ENCODE measurements at regions not wholly inside any gene's neighbourhood (a gene's known extent, or its start where the extent isn't known, plus 50 kb on each side); places are given as distances from the start of the nearest gene placed in this dataset.

GRCh38 chr2:226184940-226185615, 614.5 kb downstream of the IRS1 start:
- in situ Hi-C loops (cut with HindIII; ENCODE audit: low sequenced_read_pairs), result no loop called here
- H3K4me3 ChIP-seq (ENCODE audit: low read depth, low read length), result no peak overlapping the region
- peak; percentile 80 for DNase-seq (ENCODE audit: low read depth, low spot score)
- TF ChIP-seq, protein P1, sequence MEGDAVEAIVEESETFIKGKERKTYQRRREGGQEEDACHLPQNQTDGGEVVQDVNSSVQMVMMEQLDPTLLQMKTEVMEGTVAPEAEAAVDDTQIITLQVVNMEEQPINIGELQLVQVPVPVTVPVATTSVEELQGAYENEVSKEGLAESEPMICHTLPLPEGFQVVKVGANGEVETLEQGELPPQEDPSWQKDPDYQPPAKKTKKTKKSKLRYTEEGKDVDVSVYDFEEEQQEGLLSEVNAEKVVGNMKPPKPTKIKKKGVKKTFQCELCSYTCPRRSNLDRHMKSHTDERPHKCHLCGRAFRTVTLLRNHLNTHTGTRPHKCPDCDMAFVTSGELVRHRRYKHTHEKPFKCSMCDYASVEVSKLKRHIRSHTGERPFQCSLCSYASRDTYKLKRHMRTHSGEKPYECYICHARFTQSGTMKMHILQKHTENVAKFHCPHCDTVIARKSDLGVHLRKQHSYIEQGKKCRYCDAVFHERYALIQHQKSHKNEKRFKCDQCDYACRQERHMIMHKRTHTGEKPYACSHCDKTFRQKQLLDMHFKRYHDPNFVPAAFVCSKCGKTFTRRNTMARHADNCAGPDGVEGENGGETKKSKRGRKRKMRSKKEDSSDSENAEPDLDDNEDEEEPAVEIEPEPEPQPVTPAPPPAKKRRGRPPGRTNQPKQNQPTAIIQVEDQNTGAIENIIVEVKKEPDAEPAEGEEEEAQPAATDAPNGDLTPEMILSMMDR (IDR thresholded peaks at IDR 0.05; ENCODE audit: low read depth, low read length), result no peak

- TF ChIP-seq, protein P1 (IDR thresholded peaks at IDR 0.05; ENCODE audit: low read depth, low read length), result no peak
- H3K4me3 ChIP-seq (ENCODE audit: low read depth, low read length), result no peak overlapping the region
- in situ Hi-C loops (cut with HindIII; ENCODE audit: low sequenced_read_pairs), result no loop called here
- DNase-seq (ENCODE audit: low read depth, low spot score), result no peak
These were observed 615.1 kb downstream of the IRS1 start for GRCh38 chr2:226184540-226184939.

- TF ChIP-seq, protein P1 (IDR thresholded peaks at IDR 0.05; ENCODE audit: low read depth, low read length), result no peak
- no peak for DNase-seq (ENCODE audit: low read depth, low spot score)
- in situ Hi-C loops (cut with HindIII; ENCODE audit: low sequenced_read_pairs), result no loop called here
- no peak overlapping the region for H3K4me3 ChIP-seq (ENCODE audit: low read depth, low read length)
These were observed 616.1 kb downstream of the IRS1 start for GRCh38 chr2:226183550-226183949.

DNA sequence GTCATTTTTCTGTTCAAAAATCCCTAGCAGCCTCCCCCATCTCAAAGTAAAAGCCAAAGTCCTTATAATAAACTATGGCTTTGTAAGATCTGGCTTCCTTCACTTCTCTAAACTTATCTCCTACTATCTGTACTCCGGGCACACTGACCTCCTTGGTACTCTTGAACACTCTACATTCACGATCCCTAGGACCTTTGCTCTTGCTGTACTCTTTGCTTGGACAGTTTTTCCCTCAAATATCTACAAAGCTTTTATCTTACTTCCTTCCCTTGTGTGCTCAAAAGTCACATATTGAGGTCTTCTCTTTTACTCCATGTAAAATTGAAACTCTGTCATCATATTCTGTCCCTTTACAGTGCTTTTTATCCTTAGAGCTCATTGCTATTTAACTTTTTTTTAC, 616.6 kb downstream of the IRS1 start:
- TF ChIP-seq, protein P1 (IDR thresholded peaks at IDR 0.05; ENCODE audit: low read depth, low read length), result no peak
- in situ Hi-C loops (cut with HindIII; ENCODE audit: low sequenced_read_pairs), result no loop called here
- DNase-seq (ENCODE audit: low read depth, low spot score), result no peak
- no peak overlapping the region for H3K4me3 ChIP-seq (ENCODE audit: low read depth, low read length)

DNA sequence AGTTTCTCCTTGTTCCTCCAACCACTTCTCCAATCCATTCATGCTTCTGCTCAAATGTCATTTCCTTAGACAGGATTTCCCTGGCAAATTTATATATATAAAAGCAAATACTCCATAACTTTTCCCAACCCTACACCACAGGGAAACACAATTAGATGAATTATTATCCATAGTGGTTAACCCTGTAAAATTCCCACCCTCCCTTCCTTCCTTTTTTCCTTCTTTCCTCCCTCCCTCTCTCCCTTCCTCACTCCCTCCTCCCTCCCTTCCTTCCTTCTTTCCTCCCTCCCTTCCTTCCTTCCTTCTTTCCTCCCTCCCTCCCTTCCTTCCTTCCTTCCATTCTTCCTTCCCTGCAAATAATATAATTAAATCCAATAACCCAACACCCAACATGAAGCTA, 617.7 kb downstream of the IRS1 start:
- TF ChIP-seq, protein P1 (IDR thresholded peaks at IDR 0.05; ENCODE audit: low read depth, low read length), result no peak
- H3K4me3 ChIP-seq (ENCODE audit: low read depth, low read length), result no peak overlapping the region
- in situ Hi-C loops (cut with HindIII; ENCODE audit: low sequenced_read_pairs), result no loop called here
- no peak for DNase-seq (ENCODE audit: low read depth, low spot score)

GRCh38 chr2:226180281-226180884, 619.2 kb downstream of the IRS1 start:
- H3K4me3 ChIP-seq (ENCODE audit: low read depth, low read length), result no peak overlapping the region
- TF ChIP-seq, protein P1 (IDR thresholded peaks at IDR 0.05; ENCODE audit: low read depth, low read length), result no peak
- no peak for DNase-seq (ENCODE audit: low read depth, low spot score)
- in situ Hi-C loops (cut with HindIII; ENCODE audit: low sequenced_read_pairs), result no loop called here
